Prostate gland (tissue), 2 donors: ENCODE measurements at regions not wholly inside any gene's neighbourhood (a gene's known extent, or its start where the extent isn't known, plus 50 kb on each side); places are given as distances from the start of the nearest gene placed in this dataset.

Experiments used
- POLR2A ChIP-seq: fragments of 450-650 bp; IDR thresholded peaks from one replicate; pipeline ENCODE4 v1.6.1; 2016; ENCODE audit warnings: antibody characterized with exemption, mild to moderate bottlenecking
- POLR2AphosphoS5 ChIP-seq: sonication (generic); formaldehyde crosslinking; IDR thresholded peaks from one replicate; pipeline ENCODE4 v1.6.1; 2017; ENCODE audit warnings: antibody characterized with exemption
- TF ChIP-seq, protein P1 (sequence below), 4 experiments: fragments of 200-600 bp in 2 of 4; fragments of 450-650 bp in 2 of 4; sonication (generic) in 2 of 4; IDR thresholded peaks; 1 replicate in 3 of 4; 2 replicates in 1 of 4; pipeline ENCODE4 v1.5.1; 2016 to 2019; ENCODE audit warnings: antibody characterized with exemption in 4 of 4, mild to moderate bottlenecking in 2 of 4, moderate library complexity in 2 of 4

DNA sequence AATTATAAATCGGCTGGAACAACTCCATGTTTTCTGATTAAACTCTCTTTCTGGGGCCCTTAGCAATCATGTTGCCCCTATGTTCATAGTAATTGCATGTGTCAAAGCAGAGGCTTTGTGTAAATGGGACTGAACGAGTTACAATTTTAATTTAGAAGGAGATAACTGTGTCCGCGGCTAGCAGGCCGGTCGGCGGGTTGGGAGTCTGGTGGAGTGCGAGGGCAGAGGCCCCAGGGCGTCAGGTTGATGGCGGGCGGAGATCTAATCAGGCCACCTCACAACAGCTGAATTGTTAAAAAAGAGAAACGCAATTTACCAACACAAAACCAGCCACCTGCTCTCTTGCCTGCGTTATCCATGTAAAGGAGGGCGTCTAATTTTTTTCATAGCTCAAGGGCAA, 134.9 kb upstream of the LPCAT1 start:
- TF ChIP-seq POLR2AphosphoS5 = no peak
- TF ChIP-seq, protein P1, sequence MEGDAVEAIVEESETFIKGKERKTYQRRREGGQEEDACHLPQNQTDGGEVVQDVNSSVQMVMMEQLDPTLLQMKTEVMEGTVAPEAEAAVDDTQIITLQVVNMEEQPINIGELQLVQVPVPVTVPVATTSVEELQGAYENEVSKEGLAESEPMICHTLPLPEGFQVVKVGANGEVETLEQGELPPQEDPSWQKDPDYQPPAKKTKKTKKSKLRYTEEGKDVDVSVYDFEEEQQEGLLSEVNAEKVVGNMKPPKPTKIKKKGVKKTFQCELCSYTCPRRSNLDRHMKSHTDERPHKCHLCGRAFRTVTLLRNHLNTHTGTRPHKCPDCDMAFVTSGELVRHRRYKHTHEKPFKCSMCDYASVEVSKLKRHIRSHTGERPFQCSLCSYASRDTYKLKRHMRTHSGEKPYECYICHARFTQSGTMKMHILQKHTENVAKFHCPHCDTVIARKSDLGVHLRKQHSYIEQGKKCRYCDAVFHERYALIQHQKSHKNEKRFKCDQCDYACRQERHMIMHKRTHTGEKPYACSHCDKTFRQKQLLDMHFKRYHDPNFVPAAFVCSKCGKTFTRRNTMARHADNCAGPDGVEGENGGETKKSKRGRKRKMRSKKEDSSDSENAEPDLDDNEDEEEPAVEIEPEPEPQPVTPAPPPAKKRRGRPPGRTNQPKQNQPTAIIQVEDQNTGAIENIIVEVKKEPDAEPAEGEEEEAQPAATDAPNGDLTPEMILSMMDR (IDR thresholded peaks at IDR 0.05) = no peak
- TF ChIP-seq POLR2A = no peak
